ENCODE measurements at regions not wholly inside any gene's neighbourhood (a gene's known extent, or its start where the extent isn't known, plus 50 kb on each side); places are given as distances from the start of the nearest gene placed in this dataset.
"Not testable (repeated sequence)": the region's sequence is repeated elsewhere in the genome, so short reads cannot be mapped to it uniquely, and the experiment has no call there.

DNA sequence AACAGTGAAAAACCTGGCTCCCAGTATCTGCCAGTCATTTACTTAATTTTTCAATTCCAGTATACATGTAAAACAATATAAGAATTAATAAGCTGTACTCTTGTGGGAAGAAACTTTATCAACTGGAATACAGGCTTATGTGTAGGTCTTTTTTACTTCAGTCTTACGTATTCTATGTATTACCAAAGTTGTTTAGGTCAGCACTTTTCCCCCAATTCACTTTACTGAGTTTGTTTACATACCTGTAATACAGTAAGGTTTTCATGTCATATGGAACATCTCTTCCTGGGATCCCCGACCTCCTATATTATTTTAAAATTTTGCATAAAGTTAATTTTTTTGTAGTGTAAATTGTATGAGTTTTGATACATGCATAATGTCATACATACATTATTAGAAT is 181.8 kb upstream of the OLFM3 start:
- DNase-seq (ENCODE audit: low read depth, low spot score) = no peak

DNA sequence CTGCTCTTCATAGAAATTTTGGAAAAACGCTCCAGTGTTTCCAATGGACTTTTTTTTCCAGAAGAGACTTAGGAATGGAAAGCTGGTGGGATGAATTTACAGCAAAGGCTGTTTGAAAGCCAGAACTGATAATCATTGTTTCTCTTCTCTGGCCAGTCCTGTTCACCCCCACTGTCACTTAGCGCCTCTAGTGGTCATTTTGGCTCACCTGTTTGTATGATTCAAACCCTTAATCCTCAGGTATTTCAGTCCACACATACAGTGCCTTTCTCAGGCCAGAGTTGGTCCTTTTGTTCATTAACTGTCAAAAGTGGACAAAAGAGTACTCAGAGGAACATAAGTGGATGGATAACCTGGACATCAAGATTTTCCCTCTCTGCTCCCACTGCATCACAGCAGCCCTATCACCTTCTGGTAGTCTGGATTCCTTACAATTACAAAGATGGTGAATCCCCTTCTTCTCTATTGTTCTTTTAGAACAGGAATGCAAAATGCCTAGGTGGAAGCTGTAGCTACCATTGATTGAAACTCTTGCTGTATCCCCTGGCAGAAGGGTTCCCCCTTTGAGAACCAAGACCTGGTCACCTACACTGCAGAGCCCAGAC is 177.6 kb upstream of the OLFM3 start:
- no peak for DNase-seq (ENCODE audit: low read depth, low spot score)

DNA sequence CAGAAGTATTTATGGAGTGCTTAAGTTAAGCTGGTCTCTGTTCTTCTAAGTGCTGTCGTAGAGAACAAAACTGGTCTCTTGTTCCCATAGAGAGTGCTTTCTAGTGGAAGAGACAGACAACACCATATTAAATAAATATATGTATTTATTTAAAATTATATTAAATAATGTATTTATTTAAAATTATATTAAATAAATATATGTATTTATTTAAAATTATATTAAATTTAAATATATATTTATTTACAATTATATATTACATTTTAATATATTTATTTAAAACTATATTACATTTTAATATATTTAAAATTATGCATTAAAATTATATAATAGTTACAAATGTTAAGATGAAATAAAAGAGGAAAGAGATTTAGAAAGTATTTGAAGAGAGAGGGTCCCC is 175.5 kb upstream of the OLFM3 start:
- DNase-seq (ENCODE audit: low read depth, low spot score) = no peak

DNA sequence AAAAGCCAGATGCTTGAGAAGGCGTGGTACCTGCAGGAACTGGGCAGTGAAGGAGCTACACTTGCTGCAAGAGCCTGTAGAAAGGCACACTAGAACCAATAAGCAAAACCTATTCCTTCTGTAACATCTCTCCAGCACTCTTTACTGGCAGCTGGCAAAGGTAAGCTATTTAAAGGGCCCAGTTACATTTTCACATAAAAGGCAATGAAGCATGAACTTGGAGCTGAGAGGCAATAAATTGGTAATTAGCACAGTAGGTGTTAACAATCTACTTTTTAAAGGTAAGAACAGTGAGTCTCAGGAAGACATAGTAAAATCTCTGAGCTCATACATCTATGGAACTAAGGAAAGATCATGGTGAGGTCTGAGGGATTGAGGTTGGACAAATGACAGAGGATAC is 167.1 kb upstream of the OLFM3 start:
- DNase-seq (ENCODE audit: low read depth, low spot score) = no peak

DNA sequence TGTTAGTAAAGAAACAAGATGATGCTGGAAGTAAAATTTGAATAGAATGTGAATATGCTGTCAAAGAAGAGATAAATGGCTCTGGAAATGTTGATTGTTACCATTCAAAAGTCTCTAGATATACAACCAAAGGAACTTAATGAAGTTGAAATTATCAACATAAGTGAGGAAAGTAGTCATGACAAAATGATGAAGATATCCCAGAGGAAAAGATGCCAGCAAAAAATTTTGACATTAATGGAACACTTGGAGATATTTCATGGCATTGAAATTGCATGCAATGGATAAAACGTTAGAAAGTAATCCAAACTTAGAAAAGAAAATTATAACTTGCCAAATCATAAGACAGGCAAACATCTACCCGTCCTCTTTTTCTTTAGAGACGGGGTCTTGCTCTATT is 154.5 kb upstream of the OLFM3 start:
- DNase-seq (ENCODE audit: low read depth, low spot score) = no peak

DNA sequence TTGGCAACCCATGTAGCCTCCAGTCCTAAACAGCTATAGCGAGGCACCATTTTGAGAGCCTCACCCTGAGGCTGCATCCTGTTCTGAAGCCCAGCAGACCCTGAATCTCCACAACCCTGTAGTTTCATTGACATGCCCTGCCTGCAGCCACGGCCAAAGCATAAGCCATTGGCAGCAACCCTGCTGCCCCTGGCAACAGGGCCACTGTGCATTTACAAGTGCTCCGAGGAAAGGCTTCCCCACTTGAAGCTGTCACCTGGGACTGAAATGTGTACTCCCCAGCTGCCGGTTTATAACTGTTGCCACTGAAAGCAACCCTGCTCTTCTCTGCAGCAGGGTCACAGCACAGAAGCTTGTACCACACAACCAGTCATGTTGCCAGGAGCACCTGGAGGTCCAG is 124.2 kb upstream of the OLFM3 start:
- no peak for DNase-seq (ENCODE audit: low read depth, low spot score)

DNA sequence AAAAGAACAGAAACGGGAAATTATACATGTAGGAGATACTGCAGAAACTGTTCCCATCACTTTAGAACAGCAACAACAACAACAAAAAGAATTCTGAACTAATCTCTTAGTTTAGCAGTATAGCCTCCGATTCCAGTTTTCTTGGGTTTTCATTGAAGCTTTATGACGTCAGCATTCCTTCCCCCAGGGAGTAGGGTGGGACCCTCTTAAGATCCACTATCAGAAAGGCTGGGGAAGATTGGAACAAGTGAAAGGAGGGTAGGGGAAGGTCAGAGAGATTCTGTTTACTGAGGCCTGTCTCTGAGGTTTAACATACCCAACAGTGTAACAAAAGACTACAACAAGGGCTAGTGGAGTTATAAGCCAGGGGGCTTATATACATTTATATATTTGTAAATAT is 121.4 kb upstream of the OLFM3 start:
- DNase-seq (ENCODE audit: low read depth, low spot score) = no peak

DNA sequence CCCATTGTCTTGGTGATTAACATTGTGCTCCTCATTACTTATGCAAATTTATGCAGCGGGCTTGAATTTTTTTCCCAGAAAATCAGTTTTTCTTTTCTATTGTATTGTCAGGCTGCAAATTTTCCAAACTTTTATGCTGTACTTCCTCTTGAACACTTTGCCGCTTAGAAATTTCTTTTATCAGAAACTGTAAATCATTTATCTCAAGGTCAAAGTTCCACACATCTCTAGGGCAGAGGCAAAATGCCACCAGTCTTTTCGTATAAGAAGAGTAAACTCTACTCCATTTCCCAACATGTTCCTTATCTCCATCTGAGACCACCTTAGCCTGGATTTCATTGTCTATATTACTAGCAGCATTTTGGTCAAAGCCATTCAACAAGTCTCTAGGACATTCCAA is 113.9 kb upstream of the OLFM3 start:
- no peak for DNase-seq (ENCODE audit: low read depth, low spot score)

DNA sequence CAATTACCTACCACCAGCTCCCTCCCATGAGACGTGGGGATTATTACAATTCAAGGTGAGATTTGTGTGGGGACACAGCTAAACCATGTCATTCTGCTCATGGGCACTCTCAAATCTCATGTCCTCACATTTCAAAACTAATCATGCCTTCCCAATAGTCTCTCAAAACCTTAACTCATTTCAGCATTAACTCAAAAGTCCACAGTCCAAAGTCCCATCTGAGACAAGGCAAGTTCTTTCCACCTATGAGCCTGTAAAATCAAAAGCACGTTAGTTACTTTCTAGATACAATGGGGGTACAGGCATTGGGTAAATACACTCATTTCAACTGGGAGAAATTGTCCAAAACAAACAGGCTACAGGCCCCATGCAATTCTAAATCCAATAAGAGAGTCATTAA is 112.8 kb upstream of the OLFM3 start:
- not testable (repeated sequence) for DNase-seq (ENCODE audit: low read depth, low spot score)

DNA sequence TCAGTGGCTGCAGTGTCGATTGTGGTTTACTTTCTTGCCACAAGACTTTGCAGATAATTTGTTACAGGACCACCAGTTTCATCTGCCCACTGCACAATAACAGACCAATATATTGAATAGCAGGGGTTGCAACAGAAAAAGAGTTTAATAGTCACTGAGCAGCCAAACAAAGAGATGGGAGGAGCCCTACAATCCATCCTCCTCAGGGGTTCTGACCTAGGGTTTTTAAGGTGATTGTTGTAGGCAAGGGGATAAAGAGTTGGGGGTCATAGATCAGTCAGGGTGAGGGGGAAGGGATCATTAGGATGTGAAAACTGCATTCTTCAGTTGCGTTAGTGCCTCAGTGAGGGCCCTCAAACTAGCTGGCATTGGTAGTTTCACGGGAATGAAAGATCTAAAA is 110.7 kb upstream of the OLFM3 start:
- no peak for DNase-seq (ENCODE audit: low read depth, low spot score)

DNA sequence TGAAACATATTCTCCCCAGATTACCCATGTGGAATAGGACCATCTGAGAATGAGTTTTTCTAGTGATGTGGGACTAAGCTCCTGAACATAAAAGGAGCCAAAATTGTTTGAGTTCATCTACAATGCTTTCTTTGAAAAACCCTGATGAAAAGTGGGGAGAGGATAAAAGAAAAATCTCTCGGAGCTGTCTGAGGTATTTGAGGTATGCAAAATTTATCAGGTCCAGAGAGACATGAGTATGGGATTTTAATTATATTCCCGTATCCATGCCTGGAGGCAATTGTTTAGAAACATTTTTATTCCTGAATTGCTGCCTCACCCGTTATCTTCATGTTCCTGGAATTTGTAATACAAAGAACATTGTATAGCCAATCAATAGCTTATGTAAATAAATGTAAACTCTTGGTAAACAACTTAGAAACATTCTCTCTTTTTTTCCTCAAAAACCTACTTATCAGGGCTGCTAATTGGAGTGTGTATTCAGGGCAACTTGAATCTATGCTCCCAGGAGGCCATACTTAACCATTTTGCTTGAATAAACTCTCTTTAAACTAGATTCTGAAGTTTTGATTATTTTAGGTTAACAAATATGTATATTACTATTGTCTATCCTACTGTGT is 109.3 kb upstream of the OLFM3 start:
- DNase-seq (ENCODE audit: low read depth, low spot score) = no peak

DNA sequence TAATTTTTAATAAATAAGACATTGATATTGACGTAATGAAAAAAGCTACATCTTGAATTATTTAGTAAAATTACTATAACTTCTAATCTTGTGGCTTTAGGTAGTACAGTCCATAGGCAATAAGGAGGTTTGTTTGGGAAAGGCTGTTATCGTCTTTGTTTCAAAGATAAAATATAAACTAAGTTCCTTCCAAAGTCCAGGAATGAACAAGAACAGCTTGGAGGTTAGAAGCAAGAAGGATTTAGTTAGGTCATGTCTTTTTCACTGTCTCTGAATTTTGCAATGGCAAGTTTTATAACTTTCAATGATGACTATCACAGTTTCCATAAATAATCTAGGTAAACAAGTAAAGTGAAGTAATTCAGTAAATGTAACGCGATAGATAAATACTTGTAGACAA is 106.9 kb upstream of the OLFM3 start:
- DNase-seq (ENCODE audit: low read depth, low spot score) = no peak

DNA sequence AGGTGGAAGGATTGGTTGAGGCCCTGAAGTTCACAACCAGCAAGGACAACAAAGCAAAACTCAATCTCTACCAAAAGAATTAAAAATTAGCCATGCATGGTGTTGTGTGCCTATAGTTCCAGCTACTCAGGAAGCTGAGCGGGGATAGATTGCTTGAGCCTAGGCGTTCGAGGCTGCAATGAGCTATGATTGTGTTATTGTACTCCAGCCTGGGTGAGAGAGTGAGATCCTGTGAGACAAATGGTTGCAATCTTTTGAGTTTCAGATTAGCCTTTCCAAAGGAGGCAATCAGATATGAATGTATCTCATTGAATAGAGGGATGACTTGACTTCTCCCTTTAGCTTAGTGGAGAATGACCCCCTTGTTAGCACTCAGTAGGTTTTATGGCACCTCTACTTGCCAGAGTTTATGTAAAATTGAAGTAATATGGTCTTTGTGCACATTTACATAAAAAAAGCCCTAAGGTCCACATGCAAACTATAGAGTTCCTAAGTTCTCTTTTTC is 105.6 kb upstream of the OLFM3 start:
- no peak for DNase-seq (ENCODE audit: low read depth, low spot score)

DNA sequence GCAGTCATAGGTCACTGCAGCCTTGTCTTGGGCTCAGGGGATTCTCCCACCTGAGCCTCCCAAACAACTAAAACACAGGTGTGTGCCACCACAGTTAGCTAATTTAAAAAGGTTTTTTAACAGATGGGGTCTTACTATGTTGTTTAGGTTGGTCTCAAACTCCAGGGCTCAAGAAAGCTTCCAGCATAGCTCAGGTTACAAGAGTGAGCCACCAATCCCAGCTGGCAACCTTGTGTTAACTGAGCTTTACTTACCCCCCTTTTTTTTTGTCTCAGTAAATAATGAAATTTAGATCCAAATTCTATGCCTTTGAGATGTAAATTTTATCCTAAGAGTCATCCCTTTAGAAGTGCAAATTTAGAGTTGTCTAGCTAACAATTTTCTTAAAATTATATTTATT is 103.9 kb upstream of the OLFM3 start:
- DNase-seq (ENCODE audit: low read depth, low spot score) = no peak

DNA sequence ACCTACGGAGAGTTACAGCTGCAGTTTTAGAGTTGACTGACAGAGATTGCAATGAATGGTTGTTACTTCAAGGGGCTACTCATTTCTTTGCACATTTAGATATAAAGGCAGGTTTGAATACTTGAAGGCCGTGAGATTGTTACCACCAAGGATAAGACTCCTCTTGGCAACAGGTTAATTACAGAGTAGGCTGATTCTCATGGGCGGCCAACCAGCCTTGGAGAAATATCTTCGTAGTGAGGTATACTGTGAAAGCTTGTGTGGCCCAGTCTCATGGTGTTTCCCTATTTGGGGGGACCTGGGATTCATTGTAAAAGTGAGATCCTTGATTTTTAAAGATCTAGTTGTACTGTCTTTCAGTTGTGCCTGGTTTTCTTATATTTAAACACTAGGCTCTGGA is 103.2 kb upstream of the OLFM3 start:
- DNase-seq (ENCODE audit: low read depth, low spot score) = no peak

DNA sequence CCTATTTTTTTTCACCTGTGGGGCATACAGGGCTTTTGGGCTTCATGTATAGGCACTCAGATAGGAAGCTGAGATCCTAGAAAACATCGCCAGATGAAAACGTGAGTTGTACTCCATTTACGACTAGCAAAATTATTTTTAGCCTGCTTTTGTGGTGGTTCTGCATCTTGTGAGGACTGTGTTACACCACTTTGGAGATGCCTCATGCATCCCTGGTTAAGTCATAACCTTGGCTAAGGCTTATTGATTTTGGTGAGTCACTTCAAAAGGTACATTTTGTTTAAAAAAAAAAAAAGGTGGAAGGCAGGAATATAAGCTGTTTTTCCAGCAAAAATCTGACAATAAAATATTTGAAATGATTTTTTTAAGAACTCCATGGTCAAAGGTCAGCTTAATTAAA is 101.8 kb upstream of the OLFM3 start:
- DNase-seq (ENCODE audit: low read depth, low spot score) = no peak

DNA sequence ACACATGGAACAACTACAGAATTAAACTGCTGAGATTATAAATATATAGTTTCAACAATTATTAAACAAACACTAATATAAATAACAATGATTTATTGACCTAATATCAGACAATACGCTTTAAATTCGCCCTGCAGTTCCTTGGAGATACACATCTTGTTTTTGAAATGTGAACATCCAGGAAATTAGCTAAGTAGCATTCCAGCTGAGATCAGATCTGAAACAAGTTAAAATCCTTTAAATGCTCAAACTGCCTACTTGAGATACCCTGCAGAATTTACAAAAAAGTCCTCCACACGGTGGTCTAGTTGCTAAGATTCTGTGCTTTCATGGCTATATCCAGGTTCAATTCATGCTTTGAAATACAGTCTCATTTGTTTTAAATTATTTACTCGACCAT is 101.4 kb upstream of the OLFM3 start:
- no peak for DNase-seq (ENCODE audit: low read depth, low spot score)

DNA sequence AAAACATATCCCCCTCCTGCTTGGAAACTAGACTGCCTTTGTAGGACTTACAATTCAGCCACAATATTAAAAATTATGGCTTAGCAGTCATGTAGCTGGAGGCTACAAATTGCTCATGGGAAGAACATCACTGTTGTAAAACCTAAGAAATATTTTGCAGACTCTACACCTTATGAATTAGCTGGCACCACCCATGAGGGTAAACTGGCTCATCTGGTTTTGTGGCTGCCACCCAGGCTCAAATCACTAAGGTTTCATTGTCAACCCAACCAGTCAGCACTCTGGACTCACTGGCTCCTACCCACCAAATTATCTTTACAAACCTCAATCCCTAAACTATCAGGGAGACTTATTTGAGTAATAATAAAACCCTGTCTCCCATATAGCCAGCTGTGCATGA is 100.7 kb upstream of the OLFM3 start:
- no peak for DNase-seq (ENCODE audit: low read depth, low spot score)

DNA sequence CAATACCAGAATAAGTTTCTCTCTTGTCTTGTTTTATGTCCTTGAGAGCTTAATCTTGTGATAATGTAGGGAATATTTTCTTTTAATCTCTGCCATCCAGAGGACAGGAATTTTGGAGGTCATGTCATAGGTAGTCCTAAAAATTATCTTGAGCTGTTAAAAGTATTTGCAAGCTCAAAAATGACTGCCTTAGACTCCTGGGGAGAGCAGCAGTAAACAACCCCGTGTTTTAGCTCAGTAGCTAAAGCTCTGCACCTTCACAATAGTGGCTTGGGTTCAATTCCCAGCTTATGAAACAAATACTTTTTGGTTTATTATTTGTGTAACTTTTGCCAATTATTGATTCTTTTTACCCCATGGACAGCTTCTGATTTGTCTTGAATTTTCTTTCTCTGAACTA is 99.4 kb upstream of the OLFM3 start:
- no peak for DNase-seq (ENCODE audit: low read depth, low spot score)

DNA sequence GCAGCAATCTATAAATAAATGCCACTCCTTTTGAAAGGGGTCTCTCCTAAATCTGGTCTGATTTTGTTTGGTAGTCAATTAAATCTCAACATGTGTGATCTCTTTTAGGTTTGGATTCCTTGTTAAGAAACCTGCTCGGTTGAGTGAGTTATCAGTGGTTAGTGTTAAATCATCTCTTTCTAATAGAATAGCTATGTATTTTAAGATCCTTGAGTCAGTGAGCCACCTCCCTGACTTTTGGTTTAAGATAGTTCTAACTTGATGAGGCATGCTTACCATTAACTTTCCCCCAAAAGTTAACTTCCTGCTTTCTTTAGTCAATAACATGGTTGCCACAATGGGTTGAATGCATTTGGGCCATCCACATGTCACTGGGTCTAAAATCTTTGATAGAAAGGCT is 93.1 kb upstream of the OLFM3 start:
- no peak for DNase-seq (ENCODE audit: low read depth, low spot score)

DNA sequence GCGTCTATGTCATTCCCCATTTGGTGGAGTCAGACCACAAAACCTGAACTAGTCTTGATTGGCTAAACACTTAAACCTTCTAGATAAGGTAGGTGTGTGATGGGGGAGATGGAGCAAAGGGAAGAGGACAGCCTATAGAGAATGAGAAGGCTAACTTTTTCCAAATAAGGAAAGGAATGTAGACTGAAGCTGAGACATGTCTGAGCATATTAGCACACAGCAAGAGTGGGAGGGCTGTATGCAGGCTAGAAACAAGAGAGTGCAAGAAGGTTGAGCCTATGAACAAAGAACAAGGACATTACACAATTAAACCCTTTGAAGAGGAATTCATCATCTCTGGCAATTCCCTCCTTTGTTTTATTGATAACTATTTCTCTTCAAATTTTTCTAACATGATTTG is 89.2 kb upstream of the OLFM3 start:
- no peak for DNase-seq (ENCODE audit: low read depth, low spot score)

DNA sequence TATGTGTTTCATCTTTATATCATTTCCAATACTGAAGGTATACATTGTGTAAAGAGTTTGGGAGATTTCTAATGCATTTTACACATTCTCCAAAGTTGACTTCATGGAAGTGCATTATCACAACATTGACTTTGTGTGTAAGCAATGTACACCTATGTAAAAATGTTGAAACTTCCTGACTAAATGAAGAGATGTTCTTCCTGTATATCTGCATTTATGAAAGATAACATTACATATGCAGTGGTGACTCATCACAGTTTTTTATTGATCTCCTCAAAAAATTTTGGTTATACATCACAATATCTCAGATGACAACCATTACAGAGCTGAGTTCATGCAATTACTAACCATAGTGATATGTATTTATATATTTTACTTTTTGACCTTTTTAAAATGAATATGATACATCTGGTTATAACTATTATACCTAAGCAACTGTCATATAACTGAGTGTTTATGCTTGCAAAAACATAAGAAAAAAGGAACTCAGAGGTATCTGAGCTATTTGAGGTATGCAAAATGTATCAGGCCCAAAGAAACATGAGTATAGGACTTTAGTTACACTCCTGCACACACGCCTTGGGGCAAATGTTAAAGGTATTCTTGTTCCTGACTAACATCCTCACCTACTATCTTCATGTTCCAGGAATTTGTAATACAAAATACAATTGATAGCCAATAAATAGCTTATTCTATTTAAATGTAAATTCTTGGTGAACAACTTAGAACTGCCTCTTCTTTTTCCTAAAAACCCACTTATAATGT is 88.2 kb upstream of the OLFM3 start:
- DNase-seq (ENCODE audit: low read depth, low spot score) = no peak

DNA sequence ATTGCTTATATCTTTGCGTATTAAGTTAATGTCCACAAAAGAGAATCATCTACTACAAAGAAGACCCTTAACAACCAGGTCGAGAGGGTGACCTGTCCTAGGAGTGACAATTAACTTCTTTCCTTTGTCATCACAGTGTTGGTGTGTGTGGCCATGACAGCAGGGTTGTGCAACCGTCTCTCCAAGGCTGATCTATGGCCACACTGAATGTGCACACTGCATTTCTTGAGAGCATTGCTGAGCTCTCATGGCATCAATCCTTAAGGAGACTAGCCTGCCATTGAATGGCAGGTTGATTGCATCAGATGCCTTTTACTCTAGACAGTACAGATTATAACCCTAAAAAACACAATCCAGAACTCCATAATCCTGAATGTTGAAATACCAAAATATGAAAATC is 86.5 kb upstream of the OLFM3 start:
- no peak for DNase-seq (ENCODE audit: low read depth, low spot score)

Data from brain pericyte (primary cell).